H9 (cell line): ENCODE measurements at regions not wholly inside any gene's neighbourhood (a gene's known extent, or its start where the extent isn't known, plus 50 kb on each side); places are given as distances from the start of the nearest gene placed in this dataset.

ENCODE experiments used
- DNase-seq: peaks from one replicate; pipeline ENCODE4 v3.0.0-alpha.2; 2017
- H2AFZ ChIP-seq: one replicate; pipeline ENCODE4 v1.6.1; 2013; ENCODE audit warnings: mild to moderate bottlenecking, low read length, control low read depth, moderate library complexity
- H2AK5ac ChIP-seq: 2 replicates; pipeline ENCODE4 v1.6.1; 2013; ENCODE audit warnings: low read length, control low read depth, mixed read lengths; ENCODE audit not compliant: insufficient read length
- H2BK120ac ChIP-seq: one replicate; pipeline ENCODE4 v1.6.1; 2013; ENCODE audit warnings: low read depth, mild to moderate bottlenecking, low read length, control low read depth, inconsistent platforms; ENCODE audit not compliant: poor library complexity, severe bottlenecking
- H2BK12ac ChIP-seq: 2 replicates; pipeline ENCODE4 v1.6.1; 2013; ENCODE audit warnings: low read length, control low read depth, mixed read lengths, low read depth; ENCODE audit not compliant: insufficient read length
- H2BK15ac ChIP-seq: 2 replicates; pipeline ENCODE4 v1.6.1; 2013; ENCODE audit warnings: low read depth, low read length, control low read depth
- H2BK20ac ChIP-seq: one replicate; pipeline ENCODE4 v1.6.1; 2013; ENCODE audit warnings: low read depth, mild to moderate bottlenecking, low read length, control low read depth, inconsistent platforms; ENCODE audit not compliant: poor library complexity, severe bottlenecking
- H2BK5ac ChIP-seq: 2 replicates; pipeline ENCODE4 v1.6.1; 2013; ENCODE audit warnings: low read length, control low read depth, mixed read lengths; ENCODE audit not compliant: insufficient read length
- H3K14ac ChIP-seq: 2 replicates; pipeline ENCODE4 v1.6.1; 2013; ENCODE audit warnings: low read length, control low read depth; ENCODE audit not compliant: insufficient read depth
- H3K18ac ChIP-seq: 2 replicates; pipeline ENCODE4 v1.6.1; 2013; ENCODE audit warnings: low read depth, mild to moderate bottlenecking, mixed read lengths, low read length, control low read depth; ENCODE audit not compliant: insufficient read length
- H3K23ac ChIP-seq: 2 replicates; pipeline ENCODE4 v1.6.1; 2013; ENCODE audit warnings: low read length, control low read depth, mixed read lengths, low read depth; ENCODE audit not compliant: insufficient read length
- H3K23me2 ChIP-seq: 2 replicates; pipeline ENCODE4 v1.6.1; 2013; ENCODE audit warnings: low read depth, mild to moderate bottlenecking, mixed read lengths, low read length, control low read depth; ENCODE audit not compliant: insufficient read length, poor library complexity, severe bottlenecking
- H3K27ac ChIP-seq: 2 replicates; pipeline ENCODE4 v1.5.1; 2013; ENCODE audit warnings: low read length, control low read depth, mixed read lengths, low read depth; ENCODE audit not compliant: insufficient read length
- H3K27me3 ChIP-seq: 2 replicates; pipeline ENCODE4 v1.6.1; 2013; ENCODE audit warnings: low read length, control low read depth, inconsistent platforms; ENCODE audit not compliant: insufficient read depth
- H3K4ac ChIP-seq: 2 replicates; pipeline ENCODE4 v1.6.1; 2013; ENCODE audit warnings: low read depth, mild to moderate bottlenecking, control low read depth, inconsistent platforms, low read length, moderate library complexity
- H3K4me1 ChIP-seq: 2 replicates; pipeline ENCODE4 v1.6.1; 2013; ENCODE audit warnings: low read length, control low read depth, inconsistent platforms; ENCODE audit not compliant: insufficient read depth
- H3K4me2 ChIP-seq: 2 replicates; pipeline ENCODE4 v1.6.1; 2013; ENCODE audit warnings: low read length, control low read depth, mixed read lengths; ENCODE audit not compliant: insufficient read length, insufficient read depth
- H3K56ac ChIP-seq: 2 replicates; pipeline ENCODE4 v1.6.1; 2013; ENCODE audit warnings: low read depth, mild to moderate bottlenecking, mixed read lengths, low read length, control low read depth; ENCODE audit not compliant: insufficient read length
- H3K79me1 ChIP-seq: 2 replicates; pipeline ENCODE4 v1.6.1; 2013; ENCODE audit warnings: low read depth, mild to moderate bottlenecking, moderate library complexity, low read length, control low read depth, inconsistent platforms; ENCODE audit not compliant: insufficient read depth, poor library complexity, severe bottlenecking
- H3K79me2 ChIP-seq: 2 replicates; pipeline ENCODE4 v1.6.1; 2013; ENCODE audit warnings: low read length, control low read depth, inconsistent platforms; ENCODE audit not compliant: insufficient read depth
- H3K9ac ChIP-seq: 2 replicates; pipeline ENCODE4 v1.6.1; 2013; ENCODE audit warnings: low read length, control low read depth, mixed read lengths; ENCODE audit not compliant: insufficient read length; ENCODE audit errors: extremely low read depth
- H3K9me3 ChIP-seq: one replicate; pipeline ENCODE4 v1.6.1; 2013; ENCODE audit warnings: low read depth, low read length, inconsistent platforms; ENCODE audit not compliant: control insufficient read depth
- H3T11ph ChIP-seq: one replicate; pipeline ENCODE4 v1.6.1; 2013; ENCODE audit warnings: mild to moderate bottlenecking, low read length, control low read depth, inconsistent platforms
- H4K20me1 ChIP-seq: one replicate; pipeline ENCODE4 v1.6.1; 2013; ENCODE audit not compliant: control insufficient read depth, insufficient read length, insufficient read depth
- H4K5ac ChIP-seq: 2 replicates; pipeline ENCODE4 v1.6.1; 2013; ENCODE audit warnings: low read depth, mild to moderate bottlenecking, mixed read lengths, low read length, control low read depth; ENCODE audit not compliant: insufficient read length
- H4K8ac ChIP-seq: replicated peaks from 2 replicates; pipeline ENCODE4 v1.6.1; 2013; ENCODE audit warnings: low read length, control low read depth, mixed read lengths, low read depth; ENCODE audit not compliant: insufficient read length
- H4K91ac ChIP-seq: 2 replicates; pipeline ENCODE4 v1.6.1; 2013; ENCODE audit warnings: low read depth, mild to moderate bottlenecking, moderate library complexity, mixed read lengths, low read length, control low read depth; ENCODE audit not compliant: insufficient read length
- H3K27ac Mint-ChIP-seq, 3 experiments: 2 replicates in 2 of 3; 3 replicates in 1 of 3; pipeline ENCODE4 v1.8.0; 2020 to 2021; ENCODE audit warnings: mixed read lengths in 3 of 3, mild to moderate bottlenecking in 1 of 3, moderate library complexity in 1 of 3
- H3K27me3 Mint-ChIP-seq: 2 replicates; pipeline ENCODE4 v1.8.0; 2021; ENCODE audit warnings: low read depth, mild to moderate bottlenecking, moderate library complexity, mixed read lengths
- H3K36me3 Mint-ChIP-seq, 3 experiments: 2 replicates in 2 of 3; 3 replicates in 1 of 3; pipeline ENCODE4 v1.8.0; 2020 to 2021; ENCODE audit warnings: low read depth in 3 of 3, mixed read lengths in 3 of 3; ENCODE audit not compliant: insufficient read depth in 1 of 3
- H3K4me1 Mint-ChIP-seq, 2 experiments: 2 replicates each; pipeline ENCODE4 v1.8.0; 2020; ENCODE audit warnings: mixed read lengths in 2 of 2
- H3K4me3 Mint-ChIP-seq, 2 experiments: 2 replicates in 1 of 2; 3 replicates in 1 of 2; pipeline ENCODE4 v1.8.0; 2020 to 2021; ENCODE audit warnings: mild to moderate bottlenecking in 2 of 2, mixed read lengths in 2 of 2, moderate library complexity in 1 of 2
- H3K9me3 Mint-ChIP-seq, 2 experiments: 2 replicates in 1 of 2; 3 replicates in 1 of 2; pipeline ENCODE4 v1.8.0; 2020; ENCODE audit warnings: mild to moderate bottlenecking in 2 of 2, mixed read lengths in 2 of 2, moderate library complexity in 1 of 2
- WGBS: extraction: QIAGEN DNeasy Blood & Tissue Kit; methylation state at CpG from one replicate; pipeline ENCODE4 v1.1.7; 2013; ENCODE audit warnings: missing lambda C conversion rate, low lambda C conversion rate, mixed read lengths; ENCODE audit not compliant: insufficient read length; ENCODE audit errors: extremely low coverage; 5-methylcytosine and 5-hydroxymethylcytosine counted together
- TF ChIP-seq, protein P1 (sequence below): fragments of 200-600 bp; sonication (generic); conservative IDR thresholded peaks from 3 replicates; pipeline ENCODE4 v1.8.0; 2021; ENCODE audit warnings: antibody characterized with exemption, mild to moderate bottlenecking

DNA sequence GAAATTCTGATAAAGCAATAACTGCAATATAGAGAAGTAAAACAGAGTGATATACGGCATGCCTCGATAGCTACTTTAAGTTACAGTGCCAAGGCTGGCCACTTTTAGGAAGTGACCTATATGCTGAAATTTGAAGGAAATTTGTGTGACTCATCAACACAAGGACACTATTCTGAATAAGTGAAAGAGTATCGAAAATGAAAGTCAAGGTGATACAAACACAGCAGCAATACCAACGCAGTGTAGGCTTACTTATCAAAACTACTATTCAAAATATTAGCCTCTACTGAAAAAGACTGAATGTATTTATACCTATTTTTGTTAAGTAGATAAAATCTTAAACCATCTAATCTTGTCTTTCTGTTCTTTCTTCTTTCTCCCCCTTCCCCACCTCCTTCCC is 459.9 kb upstream of the GNPDA2 start:
- no peaks in the 10 kb centered on the region for H3K9me3 ChIP-seq
- no peak overlapping the region for H3T11ph ChIP-seq
- WGBS: no CpG with 5 or more reads among the region's 4 CpGs
- H3K79me1 ChIP-seq: no peaks in the 10 kb centered on the region
- H2BK120ac ChIP-seq: no peak overlapping the region
- H3K4me1 Mint-ChIP-seq: no peaks in the 10 kb centered on the region
- H3K9ac ChIP-seq: no peak overlapping the region
- no peaks in the 10 kb centered on the region for H3K36me3 Mint-ChIP-seq
- H3K56ac ChIP-seq: no peak overlapping the region
- H3K23ac ChIP-seq: no peak overlapping the region
- H3K4me1 ChIP-seq: no peaks in the 10 kb centered on the region
- no peaks in the 10 kb centered on the region for H3K27me3 Mint-ChIP-seq
- H3K18ac ChIP-seq: no peak overlapping the region
- H4K8ac ChIP-seq: no peak overlapping the region
- no peaks in the 10 kb centered on the region for H3K9me3 Mint-ChIP-seq
- no peak overlapping the region for H3K4me2 ChIP-seq
- no peak overlapping the region for H3K27ac ChIP-seq
- no peak overlapping the region for H2BK12ac ChIP-seq
- no peak overlapping the region for H3K14ac ChIP-seq
- H2AFZ ChIP-seq: no peak overlapping the region
- no peak overlapping the region for H3K4ac ChIP-seq
- H3K27me3 ChIP-seq: no peaks in the 10 kb centered on the region
- no peak overlapping the region for H3K27ac Mint-ChIP-seq
- H4K91ac ChIP-seq: no peak overlapping the region
- no peak for DNase-seq
- TF ChIP-seq, protein P1, sequence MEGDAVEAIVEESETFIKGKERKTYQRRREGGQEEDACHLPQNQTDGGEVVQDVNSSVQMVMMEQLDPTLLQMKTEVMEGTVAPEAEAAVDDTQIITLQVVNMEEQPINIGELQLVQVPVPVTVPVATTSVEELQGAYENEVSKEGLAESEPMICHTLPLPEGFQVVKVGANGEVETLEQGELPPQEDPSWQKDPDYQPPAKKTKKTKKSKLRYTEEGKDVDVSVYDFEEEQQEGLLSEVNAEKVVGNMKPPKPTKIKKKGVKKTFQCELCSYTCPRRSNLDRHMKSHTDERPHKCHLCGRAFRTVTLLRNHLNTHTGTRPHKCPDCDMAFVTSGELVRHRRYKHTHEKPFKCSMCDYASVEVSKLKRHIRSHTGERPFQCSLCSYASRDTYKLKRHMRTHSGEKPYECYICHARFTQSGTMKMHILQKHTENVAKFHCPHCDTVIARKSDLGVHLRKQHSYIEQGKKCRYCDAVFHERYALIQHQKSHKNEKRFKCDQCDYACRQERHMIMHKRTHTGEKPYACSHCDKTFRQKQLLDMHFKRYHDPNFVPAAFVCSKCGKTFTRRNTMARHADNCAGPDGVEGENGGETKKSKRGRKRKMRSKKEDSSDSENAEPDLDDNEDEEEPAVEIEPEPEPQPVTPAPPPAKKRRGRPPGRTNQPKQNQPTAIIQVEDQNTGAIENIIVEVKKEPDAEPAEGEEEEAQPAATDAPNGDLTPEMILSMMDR: no peak
- H3K4me3 Mint-ChIP-seq: no peak overlapping the region
- no peak overlapping the region for H2BK15ac ChIP-seq
- H3K79me2 ChIP-seq: no peaks in the 10 kb centered on the region
- H2BK5ac ChIP-seq: no peak overlapping the region
- no peaks in the 10 kb centered on the region for H4K20me1 ChIP-seq
- no peak overlapping the region for H2AK5ac ChIP-seq
- no peaks in the 10 kb centered on the region for H3K23me2 ChIP-seq
- no peak overlapping the region for H2BK20ac ChIP-seq
- no peak overlapping the region for H4K5ac ChIP-seq
